ENCODE measurements at regions not wholly inside any gene's neighbourhood (a gene's known extent, or its start where the extent isn't known, plus 50 kb on each side); places are given as distances from the start of the nearest gene placed in this dataset.
"Not testable (repeated sequence)": the region's sequence is repeated elsewhere in the genome, so short reads cannot be mapped to it uniquely, and the experiment has no call there.

- DNase-seq (ENCODE audit: low read depth in 2 of 2): not testable (repeated sequence)
Observed at GRCh38 chr1:83474946-83475345, 524.0 kb downstream of the TTLL7 start.

GRCh38 chr1:83473986-83474385, 524.9 kb downstream of the TTLL7 start:
- DNase-seq (ENCODE audit: low read depth in 2 of 2): not testable (repeated sequence)

DNA sequence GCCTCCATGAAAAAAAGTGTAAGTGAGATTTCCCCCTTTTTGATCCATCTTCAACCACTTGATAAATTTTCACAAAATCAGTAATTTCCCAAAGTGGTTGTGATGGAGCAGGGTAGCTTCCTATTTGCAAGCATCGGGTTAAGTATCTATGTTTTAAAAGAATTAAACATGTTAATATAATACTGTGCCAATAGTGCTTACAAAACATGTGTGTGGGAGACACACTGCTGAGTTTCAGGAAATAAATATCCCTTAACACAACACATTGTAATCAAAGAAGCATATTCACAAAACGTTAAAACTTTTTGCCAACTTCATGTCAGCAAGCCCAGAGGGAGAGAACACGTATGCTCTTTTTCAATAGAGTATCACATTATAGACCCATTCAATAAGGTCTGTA, 526.9 kb downstream of the TTLL7 start:
- not testable (repeated sequence) for DNase-seq (ENCODE audit: low read depth in 2 of 2)

DNA sequence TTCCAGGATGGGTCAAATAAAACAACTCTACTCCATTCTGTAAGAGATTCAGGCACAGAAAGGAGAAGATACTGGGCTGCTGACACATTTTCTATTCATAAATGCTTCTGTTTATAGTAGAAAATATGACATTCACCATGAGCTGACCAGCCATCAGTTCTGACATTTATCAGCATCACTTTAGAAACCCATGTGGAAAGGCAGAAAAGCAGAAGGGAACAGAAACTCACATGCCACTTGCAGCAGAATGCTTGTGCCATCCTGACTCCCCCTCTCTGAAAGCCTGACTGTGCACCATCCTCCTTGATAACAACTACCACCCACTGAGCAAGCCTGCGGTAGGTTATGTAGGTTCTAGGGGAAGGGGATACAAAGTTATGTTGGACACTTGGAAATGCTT, 527.7 kb downstream of the TTLL7 start:
- not testable (repeated sequence) for DNase-seq (ENCODE audit: low read depth in 2 of 2)

DNA sequence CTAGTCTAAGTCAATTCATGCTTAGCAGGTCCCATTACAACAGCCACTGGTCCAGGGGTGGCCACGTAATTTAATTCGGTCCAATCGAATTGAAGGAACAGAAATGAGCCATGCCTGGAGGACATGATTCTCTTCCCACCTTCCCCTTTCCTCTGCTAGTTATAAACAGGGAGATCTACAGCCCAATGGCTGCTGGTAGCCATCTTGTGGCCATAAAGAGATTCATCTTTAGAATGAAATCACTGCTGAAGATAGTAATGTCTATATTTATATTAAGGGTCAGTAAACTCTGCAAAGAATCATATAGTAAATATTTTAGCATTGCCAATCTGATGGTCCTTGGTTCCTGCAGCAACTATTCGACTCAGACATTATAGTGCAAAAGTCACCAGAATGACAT, 530.6 kb downstream of the TTLL7 start:
- peak in 1 of 2 donors; percentile 2 for DNase-seq (ENCODE audit: low read depth in 2 of 2)

DNA sequence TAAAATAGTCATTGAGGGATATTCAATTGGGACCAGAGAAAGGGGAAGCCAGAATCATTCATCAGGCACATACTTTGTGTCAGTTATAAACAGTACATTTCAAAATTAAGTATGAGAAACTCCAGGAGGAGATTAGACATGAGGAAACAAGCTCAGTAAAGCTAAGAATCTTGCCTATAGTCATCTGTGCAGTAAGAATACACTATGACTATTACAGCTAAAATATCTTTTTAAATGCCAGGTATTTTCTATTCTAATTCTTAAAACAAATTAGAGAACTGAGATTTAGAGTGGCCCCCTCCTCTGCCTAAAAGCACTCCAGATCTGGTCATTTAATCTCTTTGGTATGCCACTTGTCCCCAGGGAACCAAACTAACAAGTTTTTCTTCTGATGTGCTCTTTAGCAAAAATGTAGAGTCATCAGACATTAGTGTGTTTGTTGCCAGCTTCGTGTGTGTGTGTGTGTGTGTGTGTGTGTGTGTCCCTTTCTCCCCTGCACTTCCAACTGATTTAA, 541.1 kb downstream of the TTLL7 start:
- not testable (repeated sequence) for DNase-seq (ENCODE audit: low read depth in 2 of 2)

GRCh38 chr1:83457281-83457680, 541.7 kb downstream of the TTLL7 start:
- not testable (repeated sequence) for DNase-seq (ENCODE audit: low read depth in 2 of 2)

DNA sequence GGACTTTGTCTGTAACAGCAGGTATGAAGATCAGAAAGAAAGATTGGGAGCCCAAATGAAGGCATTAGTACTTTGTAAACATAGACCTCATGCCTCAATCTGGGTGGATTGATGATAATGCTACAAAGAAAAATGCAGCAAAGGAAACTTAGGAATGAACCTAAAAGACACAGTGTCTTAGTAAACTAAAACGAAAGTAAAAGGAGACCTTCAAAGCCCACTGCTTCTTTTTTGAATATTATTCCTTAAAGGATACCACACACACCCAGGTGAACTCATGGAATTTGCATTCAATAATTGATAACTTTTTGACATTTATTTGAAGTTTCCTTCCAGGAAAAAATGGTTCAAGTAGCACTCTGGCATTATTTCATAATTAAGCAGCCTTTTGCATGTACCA, 543.2 kb downstream of the TTLL7 start:
- DNase-seq (ENCODE audit: low read depth in 2 of 2): not testable (repeated sequence)

DNA sequence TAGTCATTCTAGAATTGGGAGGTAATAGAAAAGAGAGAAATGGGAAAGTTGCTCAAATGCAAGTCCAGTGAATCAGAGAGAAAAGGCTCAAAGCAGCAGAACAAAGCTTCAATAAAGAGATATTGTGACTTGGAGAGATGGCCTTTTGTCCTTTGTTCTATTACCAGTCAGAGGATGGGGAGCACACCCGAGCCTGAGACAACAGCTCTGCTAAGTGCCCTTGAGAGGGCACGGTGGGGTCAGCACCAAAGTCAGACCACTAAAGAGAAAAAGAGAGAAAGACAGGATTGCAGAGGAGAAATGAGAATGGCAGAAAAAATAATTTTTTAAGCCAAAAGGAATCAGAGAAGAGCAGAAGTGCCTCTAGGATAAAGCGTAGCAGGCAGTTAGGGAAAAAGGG, 553.1 kb downstream of the TTLL7 start:
- DNase-seq (ENCODE audit: low read depth in 2 of 2): not testable (repeated sequence)

DNA sequence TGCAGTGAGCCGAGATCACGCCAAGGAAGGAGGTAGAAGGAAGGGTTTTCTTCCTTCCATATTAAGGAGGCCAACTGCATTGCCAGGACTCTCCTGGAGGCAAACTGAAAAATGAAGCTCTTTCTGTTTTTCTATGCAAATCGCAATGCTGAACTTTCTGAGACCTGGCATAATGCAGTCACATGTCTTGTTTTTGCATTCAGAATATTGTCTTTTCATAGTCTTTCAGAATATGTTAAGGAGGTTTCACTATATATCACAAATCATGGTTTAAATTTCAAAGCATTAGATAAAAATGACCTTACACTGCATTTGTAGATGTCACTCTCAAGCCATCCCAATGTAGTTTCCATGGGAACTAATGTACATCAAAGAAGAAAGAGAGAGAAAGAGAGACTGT, 556.5 kb downstream of the TTLL7 start:
- DNase-seq (ENCODE audit: low read depth in 2 of 2): not testable (repeated sequence)

DNA sequence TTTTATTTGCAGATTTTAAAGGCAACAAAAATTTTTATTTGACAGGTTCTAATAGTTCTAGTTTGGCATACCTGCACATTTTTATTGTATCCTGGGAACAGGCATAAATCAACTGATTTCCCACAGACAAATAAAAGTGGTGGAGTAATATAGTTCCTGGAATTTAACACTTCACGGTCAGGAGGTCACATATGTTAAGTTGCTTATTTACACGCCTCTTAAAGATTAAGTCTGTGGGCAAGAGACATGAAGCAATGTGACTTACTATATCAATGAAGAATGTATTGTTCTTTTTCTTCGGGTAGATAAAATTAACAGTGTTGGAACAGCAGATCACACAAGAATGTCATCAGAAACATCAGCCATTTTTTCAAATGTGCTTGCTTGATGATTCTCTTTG, 558.3 kb downstream of the TTLL7 start:
- DNase-seq (ENCODE audit: low read depth in 2 of 2): not testable (repeated sequence)

GRCh38 chr1:83440021-83440420, 558.9 kb downstream of the TTLL7 start:
- DNase-seq (ENCODE audit: low read depth in 2 of 2): not testable (repeated sequence)

- DNase-seq (ENCODE audit: low read depth in 2 of 2): not testable (repeated sequence)
Observed at GRCh38 chr1:83438316-83438715, 560.6 kb downstream of the TTLL7 start.

DNA sequence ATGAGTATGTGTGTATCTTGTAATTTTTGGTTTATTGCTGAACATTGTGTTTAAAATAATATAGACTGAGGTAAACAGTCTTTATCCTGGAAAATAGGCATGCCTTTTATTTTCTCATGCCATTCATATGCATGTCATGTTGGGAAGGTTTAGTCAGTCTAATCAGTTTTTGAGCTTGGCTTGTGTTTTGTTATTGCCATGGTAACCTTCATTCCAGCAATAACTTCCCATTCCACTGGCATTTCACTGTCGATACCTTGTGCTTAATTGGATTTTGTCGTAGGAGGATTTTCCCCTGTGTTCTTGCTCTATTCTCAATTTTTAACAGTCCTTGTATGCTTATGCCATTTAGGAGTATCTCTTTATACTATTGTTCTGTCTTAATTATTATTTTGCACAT, 563.6 kb downstream of the TTLL7 start:
- not testable (repeated sequence) for DNase-seq (ENCODE audit: low read depth in 2 of 2)

- DNase-seq (ENCODE audit: low read depth in 2 of 2): not testable (repeated sequence)
Observed at GRCh38 chr1:83427566-83427965, 571.4 kb downstream of the TTLL7 start.

- DNase-seq (ENCODE audit: low read depth in 2 of 2): not testable (repeated sequence)
Observed at GRCh38 chr1:83423382-83423781, 575.5 kb downstream of the TTLL7 start.

DNA sequence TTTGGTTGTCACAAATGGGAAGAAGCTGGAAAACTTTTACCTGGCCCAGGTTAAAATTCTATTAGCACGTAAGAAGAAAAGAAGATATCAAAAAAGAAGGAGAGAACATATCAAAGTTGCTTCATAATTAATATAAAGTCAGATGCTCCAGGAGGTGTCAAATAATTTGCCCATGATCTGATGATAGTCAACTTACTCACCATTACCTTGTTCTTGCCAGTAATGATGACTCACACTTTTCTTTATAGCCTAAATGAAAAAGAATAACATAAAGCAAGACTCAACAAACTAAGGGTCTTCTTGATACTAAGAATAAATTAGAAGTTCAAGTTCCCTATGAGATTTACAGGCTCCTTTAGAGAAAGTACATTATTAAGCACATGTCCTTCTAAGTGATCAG, 580.4 kb downstream of the TTLL7 start:
- no peak for DNase-seq (ENCODE audit: low read depth in 2 of 2)

GRCh38 chr1:83413839-83414107, 585.2 kb downstream of the TTLL7 start:
- not testable (repeated sequence) for DNase-seq (ENCODE audit: low read depth in 2 of 2)

GRCh38 chr1:83410746-83411413, 588.1 kb downstream of the TTLL7 start:
- not testable (repeated sequence) for DNase-seq (ENCODE audit: low read depth in 2 of 2)

DNA sequence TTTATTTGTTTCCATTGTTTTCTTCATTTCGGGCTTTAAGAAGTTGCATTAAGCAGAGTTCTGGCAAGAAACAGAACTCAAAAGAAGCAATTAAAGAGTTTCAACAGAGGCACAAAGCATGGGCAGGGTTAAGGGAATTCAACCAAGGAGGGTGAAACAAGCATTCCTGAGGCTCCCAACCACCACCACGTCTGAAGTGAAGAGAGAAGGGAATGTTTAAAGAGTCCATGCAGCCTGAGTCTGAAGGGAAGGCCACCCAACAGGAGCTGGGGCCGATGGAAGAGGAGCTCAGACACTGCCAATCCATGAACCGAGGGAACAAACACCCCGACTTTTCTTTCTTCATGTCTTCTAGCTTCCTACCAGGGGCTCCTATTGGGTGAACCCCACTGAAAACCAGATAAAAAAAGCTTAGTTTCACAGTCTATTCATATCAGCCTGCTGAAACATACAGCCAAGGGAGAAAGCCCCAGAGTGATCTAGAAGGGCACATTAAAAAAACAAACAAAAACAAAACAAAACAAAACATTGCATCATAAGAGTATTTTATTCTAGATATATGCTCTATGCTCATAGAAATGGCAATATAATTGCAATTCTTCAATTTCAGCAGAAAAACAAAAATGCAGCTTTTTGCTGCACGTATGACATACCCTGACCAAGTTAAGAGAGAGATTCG, 592.1 kb downstream of the TTLL7 start:
- not testable (repeated sequence) for DNase-seq (ENCODE audit: low read depth in 2 of 2)

DNA sequence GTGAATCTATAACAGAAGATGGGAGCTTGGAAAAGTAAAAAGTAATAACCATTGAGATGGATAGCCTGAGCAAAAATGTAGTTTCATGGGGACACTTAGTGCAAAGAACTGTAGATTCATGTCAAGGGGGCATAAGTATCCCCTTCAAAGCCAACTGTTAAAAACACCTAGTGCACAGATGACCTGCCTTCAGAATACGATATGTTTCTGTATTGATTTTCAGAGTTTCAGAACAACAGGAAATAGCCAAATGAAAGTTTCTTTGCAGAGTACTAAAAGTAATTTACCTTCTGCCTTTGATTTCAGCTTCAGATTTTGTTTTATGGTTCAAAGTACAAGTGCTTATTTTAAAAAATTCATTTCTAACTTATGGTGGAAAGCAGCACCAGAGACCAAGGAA, 593.1 kb downstream of the TTLL7 start:
- not testable (repeated sequence) for DNase-seq (ENCODE audit: low read depth in 2 of 2)

DNA sequence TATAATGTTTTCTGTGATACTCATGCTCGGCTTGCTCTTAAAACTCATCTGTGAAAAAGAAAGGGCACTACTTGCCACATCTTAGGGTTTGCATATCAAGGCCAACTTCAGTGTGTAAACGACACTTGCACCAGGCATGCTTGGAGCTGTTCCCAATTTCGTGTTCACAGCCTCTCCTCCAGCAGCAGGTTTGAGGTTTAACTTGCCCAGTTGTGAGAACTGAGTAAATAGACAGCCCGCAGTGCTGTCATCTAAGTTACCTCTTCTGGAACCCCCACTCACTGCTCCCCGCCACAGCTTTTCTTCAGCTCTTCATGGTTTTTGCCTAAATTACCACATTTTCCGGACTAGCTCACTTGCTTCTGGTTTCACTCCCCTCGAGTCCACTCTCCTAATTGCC, 595.4 kb downstream of the TTLL7 start:
- DNase-seq (ENCODE audit: low read depth in 2 of 2): not testable (repeated sequence)

DNA sequence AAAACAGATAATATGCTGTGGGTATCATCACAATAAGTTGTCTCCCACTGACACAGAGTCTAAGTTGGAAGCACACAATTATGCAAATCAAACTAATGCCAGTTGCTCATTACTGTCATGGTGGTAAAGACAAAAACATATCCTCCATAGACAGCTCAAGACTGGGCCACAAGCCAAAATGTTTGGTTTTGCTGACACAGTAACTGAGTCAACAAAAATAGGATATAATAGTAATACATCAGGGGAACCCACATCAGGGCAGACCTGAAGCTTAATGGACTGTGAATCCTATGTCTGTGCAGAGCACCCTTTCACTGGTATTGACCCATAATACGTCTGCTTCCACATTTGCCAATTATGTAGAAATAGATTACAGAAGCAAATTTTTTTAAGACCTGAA, 597.8 kb downstream of the TTLL7 start:
- DNase-seq (ENCODE audit: low read depth in 2 of 2): not testable (repeated sequence)
